Mesothelial cell of epicardium (in vitro differentiated cells): ENCODE measurements at regions not wholly inside any gene's neighbourhood (a gene's known extent, or its start where the extent isn't known, plus 50 kb on each side); places are given as distances from the start of the nearest gene placed in this dataset.

Source experiments
- DNase-seq, 2 experiments: peaks; one replicate each; pipeline ENCODE4 v3.0.0; 2021; ENCODE audit warnings: low spot score in 2 of 2; ENCODE audit not compliant: unreplicated experiment in 2 of 2
- H3K27ac Mint-ChIP-seq: 2 replicates; pipeline ENCODE4 v1.8.0; 2021; ENCODE audit warnings: mixed read lengths
- H3K27me3 Mint-ChIP-seq: 2 replicates; pipeline ENCODE4 v1.8.0; 2021; ENCODE audit warnings: low read depth, mixed read lengths
- H3K36me3 Mint-ChIP-seq: 2 replicates; pipeline ENCODE4 v1.8.0; 2021; ENCODE audit warnings: mixed read lengths
- H3K4me1 Mint-ChIP-seq: 2 replicates; pipeline ENCODE4 v1.8.0; 2021; ENCODE audit warnings: mixed read lengths
- H3K4me3 Mint-ChIP-seq: 2 replicates; pipeline ENCODE4 v1.8.0; 2021; ENCODE audit warnings: mild to moderate bottlenecking, moderate library complexity, mixed read lengths
- H3K9me3 Mint-ChIP-seq: 2 replicates; pipeline ENCODE4 v1.8.0; 2021; ENCODE audit warnings: mixed read lengths
- CTCF ChIP-seq: fragments of 200-600 bp; sonication (generic); IDR thresholded peaks from one replicate; pipeline ENCODE4 v1.5.0; 2021; ENCODE audit warnings: antibody characterized with exemption; ENCODE audit not compliant: unreplicated experiment

DNA sequence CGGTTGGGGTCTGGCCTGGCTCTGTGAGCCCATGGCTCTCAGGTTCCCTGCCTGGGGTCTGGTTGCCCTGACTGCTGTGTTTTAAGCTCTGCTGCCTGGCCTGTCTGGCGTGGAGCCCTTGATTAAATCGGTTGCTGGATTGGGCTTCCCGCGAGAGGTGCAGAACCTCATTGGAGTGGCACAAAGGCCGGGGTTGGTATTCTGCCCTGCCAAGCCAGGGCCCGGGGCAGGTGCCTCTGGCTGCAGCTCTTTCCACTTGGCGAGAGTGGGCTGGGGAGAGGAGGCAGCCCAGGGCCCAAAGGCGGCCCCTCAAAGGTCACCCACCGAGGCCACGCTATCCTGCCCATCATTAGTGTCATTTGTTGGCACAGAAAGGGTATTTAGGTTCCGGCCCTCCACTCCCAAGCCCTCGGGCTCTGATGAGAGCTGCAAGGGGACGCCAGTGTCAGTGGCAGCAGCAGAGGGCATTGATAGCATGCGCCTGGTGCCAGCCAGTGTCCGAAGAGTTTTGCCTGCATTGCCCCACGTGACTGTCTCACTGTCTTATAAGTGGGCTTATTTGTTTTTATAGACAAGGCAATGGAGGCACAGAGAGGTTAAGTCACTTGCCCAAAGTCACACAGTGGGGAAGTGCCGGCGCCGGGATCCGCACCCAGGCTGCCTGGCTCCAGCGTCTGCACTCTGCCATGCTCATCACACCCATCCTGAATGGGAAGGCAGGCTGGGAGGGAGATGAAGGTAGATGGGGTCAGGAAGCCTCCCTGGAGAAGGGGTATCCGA, 68.0 kb upstream of the CIBAR2 start:
- H3K9me3 Mint-ChIP-seq, result peaks cover 10% of the 10 kb centered on the region
- peaks cover 29% of the 10 kb centered on the region for H3K36me3 Mint-ChIP-seq
- H3K27me3 Mint-ChIP-seq, result no peaks in the 10 kb centered on the region
- no peak overlapping the region for H3K4me3 Mint-ChIP-seq
- H3K4me1 Mint-ChIP-seq, result peaks cover 30% of the 10 kb centered on the region
- no peak for DNase-seq
- no peak overlapping the region for H3K27ac Mint-ChIP-seq
- TF ChIP-seq CTCF, result no peak

GRCh38 chr16:85180827-85181738, 68.8 kb upstream of the CIBAR2 start:
- DNase-seq, result no peak
- Mint-ChIP-seq H3K9me3 (peaks cover 10% of the 10 kb centered on the region), H3K4me1 (peaks cover 21% of the 10 kb centered on the region), H3K27ac (no peak overlapping the region), H3K4me3 (no peak overlapping the region), H3K27me3 (no peaks in the 10 kb centered on the region), H3K36me3 (peaks cover 38% of the 10 kb centered on the region)
- no peak for TF ChIP-seq CTCF

- Mint-ChIP-seq H3K9me3 (peaks cover 10% of the 10 kb centered on the region), H3K36me3 (peaks cover 38% of the 10 kb centered on the region), H3K4me3 (no peak overlapping the region)
Observed at GRCh38 chr16:85181739-85182129, 69.5 kb upstream of the CIBAR2 start.

DNA sequence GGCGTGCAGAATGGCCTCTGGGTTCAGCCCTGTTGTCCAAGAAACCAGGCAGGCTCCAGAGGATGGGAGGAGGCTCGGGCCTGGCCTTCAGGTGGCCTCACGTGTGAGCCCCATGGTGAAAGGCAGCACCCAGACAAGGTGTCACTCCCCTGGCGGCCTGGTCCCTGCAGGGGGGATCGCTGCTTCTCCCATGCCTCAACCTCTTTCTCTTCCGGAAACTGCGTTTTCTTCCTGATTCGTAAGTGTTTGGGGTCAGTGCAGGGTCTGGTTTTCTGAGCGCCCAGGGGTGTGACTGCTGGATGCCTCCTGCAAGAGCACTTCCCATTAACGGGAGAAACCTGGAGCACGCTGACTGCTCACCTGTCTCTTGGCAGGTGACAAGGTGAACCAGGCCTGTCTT, 70.0 kb upstream of the CIBAR2 start:
- Mint-ChIP-seq H3K4me1 (peaks cover 19% of the 10 kb centered on the region), H3K4me3 (no peak overlapping the region), H3K9me3 (peaks cover 10% of the 10 kb centered on the region), H3K36me3 (peaks cover 38% of the 10 kb centered on the region), H3K27me3 (no peaks in the 10 kb centered on the region), H3K27ac (no peak overlapping the region)
- DNase-seq, result no peak
- TF ChIP-seq CTCF, result no peak

More at GRCh38 chr16:85181739-85182129, 69.5 kb upstream of the CIBAR2 start:
- TF ChIP-seq CTCF, result no peak
- H3K27me3 Mint-ChIP-seq, result no peaks in the 10 kb centered on the region
- H3K27ac Mint-ChIP-seq, result no peak overlapping the region
- DNase-seq, result no peak
- H3K4me1 Mint-ChIP-seq, result peaks cover 18% of the 10 kb centered on the region

GRCh38 chr16:85182774-85183173, 70.5 kb upstream of the CIBAR2 start:
- H3K4me3 Mint-ChIP-seq, result no peak overlapping the region
- H3K27ac Mint-ChIP-seq, result no peak overlapping the region

More at GRCh38 chr16:85182774-85183173, 70.5 kb upstream of the CIBAR2 start:
- no peak for TF ChIP-seq CTCF
- no peaks in the 10 kb centered on the region for H3K27me3 Mint-ChIP-seq
- peaks cover 38% of the 10 kb centered on the region for H3K36me3 Mint-ChIP-seq
- DNase-seq, result no peak
- H3K9me3 Mint-ChIP-seq, result peaks cover 10% of the 10 kb centered on the region
- peaks cover 18% of the 10 kb centered on the region for H3K4me1 Mint-ChIP-seq
